Mucosa of descending colon (tissue), 3 donors: ENCODE measurements at regions not wholly inside any gene's neighbourhood (a gene's known extent, or its start where the extent isn't known, plus 50 kb on each side); places are given as distances from the start of the nearest gene placed in this dataset.

Experiments used
- ATAC-seq: fragments of 200-7000 bp; cut with Tn5 transposase; one replicate; pipeline ENCODE4 v1.9.1; 2020; ENCODE audit warnings: mild to moderate bottlenecking, moderate library complexity
- DNase-seq, 3 donors: peaks; one replicate each; pipeline ENCODE4 v3.0.0-alpha.2; 2020
- H3K36me3 ChIP-seq: fragments of 200-600 bp; one replicate; pipeline ENCODE4 v1.8.0; 2021; ENCODE audit warnings: low read depth, mild to moderate bottlenecking
- H3K4me1 ChIP-seq: fragments of 200-600 bp; one replicate; pipeline ENCODE4 v1.8.0; 2021; ENCODE audit warnings: low read depth, mild to moderate bottlenecking
- H3K4me3 ChIP-seq: fragments of 200-600 bp; one replicate; pipeline ENCODE4 v1.8.0; 2021; ENCODE audit warnings: mild to moderate bottlenecking
- H3K9me3 ChIP-seq: fragments of 200-600 bp; one replicate; pipeline ENCODE4 v1.8.0; 2021; ENCODE audit warnings: mild to moderate bottlenecking
- CTCF ChIP-seq: fragments of 200-600 bp; IDR thresholded peaks from one replicate; pipeline ENCODE4 v1.8.0; 2022; ENCODE audit warnings: antibody characterized with exemption, mild to moderate bottlenecking
- intact Hi-C, 2 donors: fragments of 100-400 bp; cut with DNase I in 1 of 2; cut with micrococcal nuclease in 1 of 2; formaldehyde crosslinking; loops; one replicate each; pipeline versions ENCODE4 v1.11.0 to v1.11.1; 2022; cut with DNase I, micrococcal nuclease
- donor health status: DM: no; HTN: no; CAD: no; lungs with moderate emphysema.
- donor health status: DM: no; HTN: no; CAD: no.
- donor health status: DM: no; HTN: yes; CAD: no.

DNA sequence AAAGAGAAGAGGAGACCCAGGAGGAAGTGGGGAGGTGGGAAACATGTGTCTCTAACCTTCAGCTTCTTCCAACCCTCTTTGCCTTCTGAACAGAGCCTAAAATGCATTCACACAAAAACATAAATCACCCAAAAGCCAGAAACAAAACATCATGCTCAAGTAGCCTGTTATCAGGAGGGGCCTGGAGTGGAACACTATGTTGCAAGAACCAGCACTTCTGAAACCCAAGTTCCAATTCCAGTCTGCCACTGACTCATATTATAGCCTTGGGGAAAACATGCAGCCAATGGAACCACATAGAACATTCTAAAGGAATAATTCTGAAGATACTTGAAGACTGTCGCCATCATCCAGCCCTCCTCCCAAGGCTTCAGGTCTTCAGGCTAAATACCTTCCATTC is 169.8 kb upstream of the PLXNC1 start:
- H3K4me1 ChIP-seq, result peaks cover 4% of the 10 kb centered on the region
- DNase-seq, result no peak
- no peak for TF ChIP-seq CTCF
- no peak overlapping the region for H3K4me3 ChIP-seq
- intact Hi-C loops, result no loop called here
- no peaks in the 10 kb centered on the region for H3K9me3 ChIP-seq
- peak; percentile 7 for ATAC-seq
- no peaks in the 10 kb centered on the region for H3K36me3 ChIP-seq

- peak in 1 of 3 donors; percentile 77 for DNase-seq
- Histone ChIP-seq H3K4me1 (peaks cover 4% of the 10 kb centered on the region), H3K4me3 (no peak overlapping the region), H3K9me3 (no peaks in the 10 kb centered on the region), H3K36me3 (no peaks in the 10 kb centered on the region)
- peak; percentile 49 for ATAC-seq
- TF ChIP-seq CTCF, result no peak
- intact Hi-C loops, result no loop called here
These were observed 169.2 kb upstream of the PLXNC1 start for GRCh38 chr12:93979189-93979588.

- Histone ChIP-seq H3K4me1 (peaks cover 4% of the 10 kb centered on the region), H3K36me3 (no peaks in the 10 kb centered on the region), H3K9me3 (no peaks in the 10 kb centered on the region), H3K4me3 (no peak overlapping the region)
- no peak for ATAC-seq
- intact Hi-C loops, result no loop called here
- no peak for DNase-seq
- no peak for TF ChIP-seq CTCF
These were observed 167.7 kb upstream of the PLXNC1 start for GRCh38 chr12:93980711-93981110.

- no peak for TF ChIP-seq CTCF
- no peak for ATAC-seq
- intact Hi-C loops, result no loop called here
These were observed 167.0 kb upstream of the PLXNC1 start for GRCh38 chr12:93981411-93981810.

GRCh38 chr12:93982771-93983315 is 165.5 kb upstream of the PLXNC1 start:
- Histone ChIP-seq H3K36me3 (no peaks in the 10 kb centered on the region), H3K4me3 (no peak overlapping the region), H3K4me1 (peaks cover 4% of the 10 kb centered on the region), H3K9me3 (no peaks in the 10 kb centered on the region)
- TF ChIP-seq CTCF, result no peak
- DNase-seq, result no peak
- ATAC-seq, result no peak
- intact Hi-C loops, result no loop called here

More at GRCh38 chr12:93981411-93981810, 167.0 kb upstream of the PLXNC1 start:
- Histone ChIP-seq H3K4me3 (no peak overlapping the region), H3K36me3 (no peaks in the 10 kb centered on the region), H3K9me3 (no peaks in the 10 kb centered on the region), H3K4me1 (peaks cover 4% of the 10 kb centered on the region)
- DNase-seq, result no peak

DNA sequence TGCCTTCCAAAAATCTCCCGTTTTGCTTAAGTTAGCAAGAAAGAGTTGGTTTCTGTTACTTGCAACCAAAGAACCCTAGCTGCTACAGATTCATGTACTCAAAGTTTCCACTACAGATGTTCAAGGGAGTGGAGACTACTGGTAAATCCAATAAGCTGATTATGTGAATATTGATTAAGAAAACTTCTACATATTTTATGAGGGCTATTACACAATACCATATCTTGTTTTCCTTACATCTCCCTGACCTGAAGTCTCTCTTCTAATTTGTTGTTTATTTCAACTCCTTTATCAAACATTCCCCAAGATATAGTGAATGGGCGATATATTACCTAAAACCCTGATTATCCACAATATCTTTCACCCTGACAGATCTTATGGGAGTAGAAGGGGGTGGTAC is 164.4 kb upstream of the PLXNC1 start:
- no peaks in the 10 kb centered on the region for H3K9me3 ChIP-seq

More for the DNA sequence above, 164.4 kb upstream of the PLXNC1 start:
- H3K36me3 ChIP-seq, result no peaks in the 10 kb centered on the region
- intact Hi-C loops, result no loop called here
- no peak for TF ChIP-seq CTCF
- H3K4me3 ChIP-seq, result no peak overlapping the region
- ATAC-seq (no peak), DNase-seq (no peak)
- peaks cover 4% of the 10 kb centered on the region for H3K4me1 ChIP-seq
